C4-2B (cell line): ENCODE measurements at regions not wholly inside any gene's neighbourhood (a gene's known extent, or its start where the extent isn't known, plus 50 kb on each side); places are given as distances from the start of the nearest gene placed in this dataset.
"Not testable (repeated sequence)": the region's sequence is repeated elsewhere in the genome, so short reads cannot be mapped to it uniquely, and the experiment has no call there.

ENCODE experiments used
- H3K27ac ChIP-seq: fragments of 450-650 bp; 2 replicates; pipeline ENCODE4 v1.5.1; 2017
- ZFX ChIP-seq: fragments of 450-650 bp; IDR thresholded peaks from 2 replicates; pipeline ENCODE4 v1.6.1; 2017
- TF ChIP-seq, protein P1 (sequence below): fragments of 450-650 bp; conservative IDR thresholded peaks from 2 replicates; pipeline ENCODE4 v1.5.1; 2017; ENCODE audit warnings: mild to moderate bottlenecking

- TF ChIP-seq ZFX: no peak
- TF ChIP-seq, protein P1, sequence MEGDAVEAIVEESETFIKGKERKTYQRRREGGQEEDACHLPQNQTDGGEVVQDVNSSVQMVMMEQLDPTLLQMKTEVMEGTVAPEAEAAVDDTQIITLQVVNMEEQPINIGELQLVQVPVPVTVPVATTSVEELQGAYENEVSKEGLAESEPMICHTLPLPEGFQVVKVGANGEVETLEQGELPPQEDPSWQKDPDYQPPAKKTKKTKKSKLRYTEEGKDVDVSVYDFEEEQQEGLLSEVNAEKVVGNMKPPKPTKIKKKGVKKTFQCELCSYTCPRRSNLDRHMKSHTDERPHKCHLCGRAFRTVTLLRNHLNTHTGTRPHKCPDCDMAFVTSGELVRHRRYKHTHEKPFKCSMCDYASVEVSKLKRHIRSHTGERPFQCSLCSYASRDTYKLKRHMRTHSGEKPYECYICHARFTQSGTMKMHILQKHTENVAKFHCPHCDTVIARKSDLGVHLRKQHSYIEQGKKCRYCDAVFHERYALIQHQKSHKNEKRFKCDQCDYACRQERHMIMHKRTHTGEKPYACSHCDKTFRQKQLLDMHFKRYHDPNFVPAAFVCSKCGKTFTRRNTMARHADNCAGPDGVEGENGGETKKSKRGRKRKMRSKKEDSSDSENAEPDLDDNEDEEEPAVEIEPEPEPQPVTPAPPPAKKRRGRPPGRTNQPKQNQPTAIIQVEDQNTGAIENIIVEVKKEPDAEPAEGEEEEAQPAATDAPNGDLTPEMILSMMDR: no peak
- no peak overlapping the region for H3K27ac ChIP-seq
Measured at GRCh38 chr21:32867597-32867996, 96.0 kb upstream of the PAXBP1 start.

DNA sequence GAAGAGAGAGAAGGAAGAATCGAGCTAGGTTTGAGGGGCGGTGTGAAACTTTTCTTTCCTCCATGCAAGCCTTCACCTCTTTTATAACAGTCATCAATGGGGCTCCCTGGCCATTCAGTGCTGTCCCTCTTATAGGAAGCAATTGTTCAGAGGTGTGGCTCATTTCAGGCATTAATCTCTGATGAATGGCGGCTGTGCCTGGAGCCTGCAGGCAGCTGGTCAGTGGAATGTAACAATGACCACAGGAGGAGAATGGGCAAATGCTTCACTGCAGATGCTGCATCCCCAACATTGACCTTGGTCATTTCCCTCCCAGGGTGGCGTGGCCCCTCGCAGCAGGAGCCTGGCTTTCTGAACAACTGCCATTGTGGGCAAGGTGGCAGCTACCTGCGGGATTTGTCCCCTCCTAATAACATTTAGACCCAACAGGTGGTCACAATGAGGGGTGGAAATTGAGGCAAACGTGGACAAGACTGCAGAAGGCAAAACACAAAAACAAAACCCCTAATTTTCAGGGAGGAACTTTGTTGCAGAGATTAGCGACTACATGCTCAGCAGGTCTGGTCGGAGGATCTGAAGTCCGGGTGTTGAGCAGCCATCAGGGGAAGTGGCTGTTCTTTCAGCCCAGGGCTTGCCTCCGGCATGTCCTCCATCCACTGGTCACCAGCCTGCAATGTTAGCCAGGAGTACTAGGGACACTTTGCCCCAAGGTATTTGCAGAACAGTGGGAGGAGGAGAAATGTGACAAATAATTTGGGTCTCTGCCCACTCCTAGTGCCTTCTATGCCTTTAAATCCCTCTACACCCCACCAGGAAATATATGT is 97.3 kb upstream of the PAXBP1 start:
- H3K27ac ChIP-seq: no peak overlapping the region
- TF ChIP-seq, protein P1: no peak
- TF ChIP-seq ZFX: no peak

- H3K27ac ChIP-seq: no peak overlapping the region
- TF ChIP-seq ZFX: no peak
- TF ChIP-seq, protein P1: no peak
Measured at GRCh38 chr21:32869459-32869858, 97.9 kb upstream of the PAXBP1 start.

DNA sequence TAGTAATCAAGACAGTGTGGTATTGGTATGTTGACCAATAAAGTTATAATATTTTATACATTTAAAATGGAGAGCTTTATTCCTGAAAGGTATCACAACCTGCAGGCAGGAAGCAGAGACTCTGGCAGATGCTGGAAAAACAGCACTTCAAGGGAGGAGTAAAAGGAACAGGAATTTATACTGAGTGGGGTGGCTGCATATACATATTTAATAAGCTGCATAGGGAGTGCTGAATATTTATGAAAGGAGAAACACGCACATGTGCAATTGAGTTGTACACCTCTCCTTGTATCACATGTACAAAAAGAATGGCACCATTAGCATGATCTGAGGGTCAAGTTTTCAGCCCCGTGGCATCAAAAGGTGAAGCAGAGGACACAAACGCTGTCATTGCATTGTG is 104.9 kb upstream of the PAXBP1 start:
- TF ChIP-seq, protein P1: no peak
- no peak for TF ChIP-seq ZFX
- H3K27ac ChIP-seq: no peak overlapping the region

DNA sequence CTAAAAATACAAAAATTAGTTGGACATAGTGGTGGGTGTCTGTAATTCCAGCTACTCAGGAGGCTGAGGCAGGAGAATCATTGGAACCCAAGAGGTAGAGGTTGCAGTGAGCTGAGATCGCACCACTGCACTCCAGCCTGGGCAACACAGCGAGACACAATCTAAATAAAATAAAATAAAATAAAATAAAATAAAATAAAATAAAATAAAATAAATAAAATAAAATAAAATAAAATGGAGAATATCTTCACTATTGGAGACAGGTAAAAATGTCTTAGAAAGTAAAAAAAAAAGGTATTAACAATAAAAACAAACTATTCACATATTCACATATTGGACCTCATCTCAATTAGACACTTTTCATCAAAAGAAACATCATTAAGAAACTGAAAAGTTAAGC is 106.3 kb upstream of the PAXBP1 start:
- not testable (repeated sequence) for H3K27ac ChIP-seq

- no peak for TF ChIP-seq ZFX
- TF ChIP-seq, protein P1: no peak
- no peak overlapping the region for H3K27ac ChIP-seq
Measured at GRCh38 chr21:32878661-32879060, 107.1 kb upstream of the PAXBP1 start.

DNA sequence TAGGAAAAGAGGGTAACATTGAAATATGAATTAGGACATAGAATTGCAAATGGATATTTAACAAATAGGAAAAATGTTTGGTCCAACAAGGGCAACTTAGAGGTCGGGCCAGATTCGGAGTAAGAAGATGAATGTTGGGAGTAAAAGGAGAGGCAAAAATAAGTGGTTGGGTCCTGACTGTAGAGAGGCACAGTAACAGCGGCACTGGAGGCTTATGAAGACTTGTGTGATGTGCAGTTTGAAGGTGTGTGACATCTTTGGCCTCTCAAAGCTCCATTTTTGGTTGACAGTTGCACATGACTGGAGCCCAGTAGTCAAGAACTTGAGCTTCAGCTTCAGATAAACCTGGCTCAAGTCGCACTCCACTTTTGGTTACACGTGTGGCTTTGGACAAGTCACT is 109.9 kb upstream of the PAXBP1 start:
- TF ChIP-seq, protein P1: no peak
- TF ChIP-seq ZFX: no peak
- no peak overlapping the region for H3K27ac ChIP-seq

GRCh38 chr21:32884062-32884461 is 112.5 kb upstream of the PAXBP1 start:
- TF ChIP-seq, protein P1: no peak
- no peak for TF ChIP-seq ZFX
- no peak overlapping the region for H3K27ac ChIP-seq
